B cell (primary cell): ENCODE measurements at regions not wholly inside any gene's neighbourhood (a gene's known extent, or its start where the extent isn't known, plus 50 kb on each side); places are given as distances from the start of the nearest gene placed in this dataset.

Experiments used
- ATAC-seq: fragments of 200-7000 bp; cut with Tn5 transposase; one replicate; pipeline ENCODE4 v1.10.0; 2021; ENCODE audit warnings: low read depth, mild to moderate bottlenecking, moderate number of reproducible peaks, moderate library complexity
- CTCF ChIA-PET: fragments of 350-600 bp; sonication (Branson Sonifier 250); formaldehyde crosslinking; loops from one replicate; lab custom pipeline; 2021; ENCODE audit warnings: antibody characterized with exemption, inconsistent platforms; lab: Charles Lee
- POLR2A ChIA-PET: fragments of 350-600 bp; sonication (Branson Sonifier 250); formaldehyde crosslinking; loops from one replicate; lab custom pipeline; 2021; ENCODE audit warnings: antibody characterized with exemption; lab: Charles Lee
- DNase-seq: peaks from one replicate; pipeline ENCODE4 v3.0.0; 2013
- H2AFZ ChIP-seq: 2 replicates; pipeline ENCODE4 v1.6.1; 2012; ENCODE audit warnings: mild to moderate bottlenecking, low read depth, low read length; ENCODE audit not compliant: insufficient read depth, poor library complexity, severe bottlenecking
- H3K27ac ChIP-seq, 2 donors: 1 replicate in 1 of 2; 2 replicates in 1 of 2; pipeline ENCODE4 v1.5.1; 2012 to 2013; ENCODE audit warnings: low read length in 2 of 2, mild to moderate bottlenecking in 2 of 2, moderate library complexity in 1 of 2
- H3K27me3 ChIP-seq, 4 experiments: fragments of 200-600 bp in 1 of 4; sonication (generic) in 1 of 4; replicated peaks in 1 of 4; 1 replicate in 2 of 4; 2 replicates in 2 of 4; pipeline versions ENCODE4 v1.6.1 to v1.7.0; 2013 to 2016; ENCODE audit warnings: low read length in 3 of 4, mild to moderate bottlenecking in 2 of 4, mixed read lengths in 1 of 4, moderate library complexity in 1 of 4; ENCODE audit not compliant: insufficient read depth in 4 of 4, control insufficient read depth in 3 of 4; ENCODE audit errors: control extremely low read depth in 1 of 4
- H3K36me3 ChIP-seq, 2 experiments: replicated peaks in 1 of 2; 1 replicate in 1 of 2; 2 replicates in 1 of 2; pipeline versions ENCODE4 v1.6.1 to v1.7.1; 2013; ENCODE audit warnings: low read length in 1 of 2; ENCODE audit not compliant: insufficient read depth in 2 of 2, control insufficient read depth in 1 of 2; ENCODE audit errors: control extremely low read depth in 1 of 2, extremely low read depth in 1 of 2
- H3K4me1 ChIP-seq, 2 donors: fragments of 200-600 bp in 1 of 2; sonication (generic) in 1 of 2; 1 replicate in 1 of 2; 2 replicates in 1 of 2; pipeline versions ENCODE4 v1.5.1 to v1.6.1; 2013 to 2017; ENCODE audit warnings: low read length in 2 of 2; ENCODE audit not compliant: control insufficient read depth in 2 of 2, insufficient read depth in 2 of 2
- H3K4me2 ChIP-seq: replicated peaks from 2 replicates; pipeline ENCODE3; 2012; ENCODE audit warnings: mild to moderate bottlenecking, low read depth, low read length; ENCODE audit not compliant: poor library complexity, severe bottlenecking
- H3K4me3 ChIP-seq, 5 experiments: fragments of 200-600 bp in 1 of 5; sonication (generic) in 1 of 5; 1 replicate in 3 of 5; 2 replicates in 2 of 5; pipeline versions ENCODE4 v1.5.1 to v1.7.0; 2011 to 2016; ENCODE audit warnings: low read length in 4 of 5, mild to moderate bottlenecking in 4 of 5, low read depth in 2 of 5, control low read depth in 1 of 5, moderate library complexity in 1 of 5; ENCODE audit not compliant: insufficient read depth in 1 of 5; ENCODE audit errors: control extremely low read depth in 1 of 5, extremely low read depth in 1 of 5
- H3K79me2 ChIP-seq: fragments of 200-600 bp; sonication (generic); one replicate; pipeline ENCODE4 v1.6.0; 2016; ENCODE audit warnings: low read length; ENCODE audit not compliant: control insufficient read depth, insufficient read depth
- H3K9ac ChIP-seq: fragments of 200-600 bp; sonication (generic); 2 replicates; pipeline ENCODE4 v1.6.1; 2017; ENCODE audit warnings: mild to moderate bottlenecking, low read length, moderate library complexity
- H3K9me3 ChIP-seq, 3 donors: one replicate each; pipeline versions ENCODE4 v1.6.1 to v1.7.1; 2013; ENCODE audit warnings: low read length in 2 of 3; ENCODE audit not compliant: control insufficient read depth in 2 of 3, insufficient read depth in 1 of 3; ENCODE audit errors: control extremely low read depth in 1 of 3
- H4K20me1 ChIP-seq: 2 replicates; pipeline ENCODE4 v1.6.0; 2012; ENCODE audit warnings: mild to moderate bottlenecking, low read length; ENCODE audit not compliant: insufficient read depth, control insufficient read depth, poor library complexity, severe bottlenecking
- H3K27ac Mint-ChIP-seq: one replicate; pipeline ENCODE4 v1.8.0; 2021; ENCODE audit warnings: mixed read lengths
- H3K27me3 Mint-ChIP-seq: one replicate; pipeline ENCODE4 v1.8.0; 2021; ENCODE audit warnings: mixed read lengths
- H3K4me1 Mint-ChIP-seq: one replicate; pipeline ENCODE4 v1.8.0; 2021; ENCODE audit warnings: mixed read lengths
- H3K4me3 Mint-ChIP-seq: one replicate; pipeline ENCODE4 v1.8.0; 2021; ENCODE audit warnings: mixed read lengths
- H3K9me3 Mint-ChIP-seq: one replicate; pipeline ENCODE4 v1.8.0; 2022; ENCODE audit warnings: mixed read lengths; ENCODE audit not compliant: insufficient read depth
- CTCF ChIP-seq: fragments of 200-600 bp; IDR thresholded peaks from one replicate; pipeline ENCODE4 v1.8.0; 2022; ENCODE audit warnings: antibody characterized with exemption, mild to moderate bottlenecking
- EZH2 ChIP-seq: IDR thresholded peaks from 2 replicates; pipeline ENCODE4 v1.6.1; 2012; ENCODE audit warnings: borderline replicate concordance, low read depth, mild to moderate bottlenecking, moderate library complexity, low read length; ENCODE audit not compliant: insufficient read depth, poor library complexity, severe bottlenecking
- WGBS: methylation state at CpG from one replicate; pipeline ENCODE4 v1.1.5; 2013; ENCODE audit warnings: missing lambda C conversion rate; ENCODE audit not compliant: insufficient coverage; 5-methylcytosine and 5-hydroxymethylcytosine counted together
- intact Hi-C: fragments of 100-400 bp; cut with micrococcal nuclease; formaldehyde crosslinking; loops from one replicate; pipeline ENCODE4 v1.10.0; 2022

GRCh38 chr3:46093327-46093942 is 66.2 kb upstream of the XCR1 start:
- Histone ChIP-seq H3K9me3 (peaks cover 0 to 11% (median 5%) of the 10 kb centered on the region in 3 donors), H3K79me2 (no peaks in the 10 kb centered on the region), H3K4me2 (peak overlapping the region; percentile 50), H3K4me1 (peaks cover 90 to 98% of the 10 kb centered on the region in 2 donors), H2AFZ (no peak overlapping the region), H3K9ac (no peak overlapping the region), H3K27ac (no peak overlapping the region), H3K36me3 (no peaks in the 10 kb centered on the region), H4K20me1 (no peaks in the 10 kb centered on the region), H3K4me3 (peak overlapping the region in 1 of 5 experiments; percentile 16), H3K27me3 (no peaks in the 10 kb centered on the region)
- 89% methylated on average over 1 of the region's 2 CpGs for WGBS
- H3K27ac Mint-ChIP-seq, result peak overlapping the region; percentile 47
- DNase-seq (no peak), ATAC-seq (no peak)
- H3K4me1 Mint-ChIP-seq, result peaks cover 91% of the 10 kb centered on the region
- H3K4me3 Mint-ChIP-seq, result peak overlapping the region; percentile 43
- intact Hi-C loops, result no loop called here
- POLR2A ChIA-PET, result interaction anchor here (0.6 kb wide), 1 partner anchor 89 kb away, joined by 14 read pairs; no protein-coding TSS in a partner anchor
- TF ChIP-seq CTCF (no peak), EZH2 (no peak)
- H3K9me3 Mint-ChIP-seq, result peaks cover 2% of the 10 kb centered on the region
- no peaks in the 10 kb centered on the region for H3K27me3 Mint-ChIP-seq
- CTCF ChIA-PET, result interaction anchor here (0.8 to 11.3 kb wide), 9 partner anchors 11 to 285 kb away, joined by 3 to 96 read pairs (median 3); partner anchors contain the start of gene CCR1

DNA sequence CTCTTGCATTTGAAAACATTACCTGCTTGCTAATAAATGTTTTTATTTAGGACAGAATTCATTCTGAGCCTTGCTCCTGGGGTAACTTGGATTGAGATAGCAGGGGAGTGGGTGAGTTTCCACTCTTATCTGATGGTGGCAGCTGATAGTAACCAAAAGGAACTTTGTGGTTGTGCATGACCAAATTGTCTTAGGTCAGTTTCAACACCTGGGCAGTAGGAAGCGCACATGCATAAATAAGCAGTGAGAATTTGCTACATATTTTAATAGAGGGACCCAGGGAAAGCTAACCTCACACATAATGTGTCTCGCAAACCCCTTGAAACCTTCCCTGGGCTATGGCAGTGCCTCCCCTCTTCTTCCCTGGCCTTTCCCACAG is 65.4 kb upstream of the XCR1 start:
- H3K9me3 ChIP-seq, result peaks cover 0 to 11% (median 5%) of the 10 kb centered on the region in 3 donors
- no peak overlapping the region for H3K27ac ChIP-seq
- no peaks in the 10 kb centered on the region for H3K36me3 ChIP-seq
- Mint-ChIP-seq H3K4me3 (peak overlapping the region; percentile 43), H3K4me1 (peaks cover 87% of the 10 kb centered on the region), H3K9me3 (peaks cover 2% of the 10 kb centered on the region), H3K27me3 (no peaks in the 10 kb centered on the region), H3K27ac (peak overlapping the region; percentile 47)
- intact Hi-C loops, result no loop called here
- H3K4me2 ChIP-seq, result peak overlapping the region; percentile 50
- H3K79me2 ChIP-seq, result no peaks in the 10 kb centered on the region
- peaks cover 83 to 90% of the 10 kb centered on the region in 2 donors for H3K4me1 ChIP-seq
- peak overlapping the region in 1 of 5 experiments; percentile 16 for H3K4me3 ChIP-seq
- no peaks in the 10 kb centered on the region for H4K20me1 ChIP-seq
- H2AFZ ChIP-seq, result no peak overlapping the region
- ATAC-seq (peak; percentile 9), DNase-seq (peak; percentile 55)
- H3K27me3 ChIP-seq, result no peaks in the 10 kb centered on the region
- peak overlapping the region; percentile 7 for H3K9ac ChIP-seq
- 0% methylated on average over 1 of the region's 2 CpGs for WGBS
- ChIA-PET CTCF (interaction anchor here (0.7 to 11.3 kb wide), 9 partner anchors 12 to 285 kb away, joined by 3 to 96 read pairs (median 3); partner anchors contain the start of gene CCR1), POLR2A (no interaction called here)
- TF ChIP-seq EZH2 (no peak), CTCF (no peak)
